ENCODE measurements at regions not wholly inside any gene's neighbourhood (a gene's known extent, or its start where the extent isn't known, plus 50 kb on each side); places are given as distances from the start of the nearest gene placed in this dataset.
"Not testable (repeated sequence)": the region's sequence is repeated elsewhere in the genome, so short reads cannot be mapped to it uniquely, and the experiment has no call there.

DNA sequence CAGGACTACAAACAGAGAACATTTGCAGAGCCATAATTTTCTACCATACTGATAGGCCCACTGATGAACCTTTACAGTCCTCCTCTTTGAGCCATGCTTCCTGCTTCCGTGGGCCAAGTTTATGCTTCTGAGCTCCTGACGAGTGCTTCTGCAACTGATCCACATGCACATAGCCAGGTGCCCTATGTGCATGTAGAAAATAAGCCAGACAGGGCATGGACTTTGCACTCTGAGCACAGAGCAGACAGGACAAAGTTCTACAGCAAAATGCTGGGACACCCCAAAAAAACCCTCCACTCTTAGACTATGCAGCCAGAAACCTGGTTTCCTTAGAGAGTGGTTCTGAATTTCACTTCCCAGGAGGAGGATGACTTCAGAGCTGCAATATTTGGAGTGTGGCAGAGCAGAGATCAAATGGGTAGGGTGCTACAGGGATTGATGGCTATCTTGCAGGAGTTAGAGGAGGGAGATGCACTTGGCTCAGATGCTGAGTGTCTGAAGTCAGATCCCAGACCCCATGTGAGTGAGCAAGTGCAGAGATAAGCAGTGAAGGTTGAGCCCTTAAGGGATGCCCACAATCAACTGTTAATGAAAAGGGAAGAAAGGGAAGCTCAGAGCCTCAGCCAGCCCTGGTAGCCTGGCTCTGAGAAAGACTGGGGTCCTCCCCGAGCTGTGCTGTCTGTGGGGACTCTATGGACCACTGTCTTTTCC, 230.9 kb downstream of the DUSP10 start:
- Mint-ChIP-seq H3K27ac (no peak overlapping the region), H3K36me3 (peaks cover 0 to 1% of the 10 kb centered on the region in 2 donors), H3K9me3 (no peaks in the 10 kb centered on the region)
- DNase-seq (ENCODE audit: low spot score in 2 of 2) (no peak), ATAC-seq (no peak)

DNA sequence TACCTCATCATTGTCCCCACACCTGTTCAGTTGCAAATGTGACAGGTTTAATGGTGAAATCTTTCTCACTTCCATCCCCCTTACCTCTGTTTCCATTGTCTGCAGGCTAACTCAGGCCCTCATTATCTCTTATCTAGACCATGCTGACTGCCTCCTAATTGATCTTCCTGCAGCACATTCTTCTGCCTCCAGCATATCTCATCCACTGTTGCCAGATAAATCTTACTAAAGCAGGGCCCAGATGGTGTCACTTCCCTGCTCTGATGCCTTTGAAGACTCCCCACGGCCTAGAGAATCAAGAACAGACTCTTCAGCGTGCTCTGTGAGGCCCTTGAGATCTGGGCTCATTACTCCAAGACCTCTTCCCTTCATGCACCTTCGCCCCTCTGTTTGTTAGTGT, 230.1 kb downstream of the DUSP10 start:
- no peak for DNase-seq (ENCODE audit: low spot score in 2 of 2)
- Mint-ChIP-seq H3K9me3 (no peaks in the 10 kb centered on the region), H3K36me3 (no peaks in the 10 kb centered on the region), H3K27ac (peak overlapping the region in 1 of 2 donors; percentile 41)
- no peak for ATAC-seq

DNA sequence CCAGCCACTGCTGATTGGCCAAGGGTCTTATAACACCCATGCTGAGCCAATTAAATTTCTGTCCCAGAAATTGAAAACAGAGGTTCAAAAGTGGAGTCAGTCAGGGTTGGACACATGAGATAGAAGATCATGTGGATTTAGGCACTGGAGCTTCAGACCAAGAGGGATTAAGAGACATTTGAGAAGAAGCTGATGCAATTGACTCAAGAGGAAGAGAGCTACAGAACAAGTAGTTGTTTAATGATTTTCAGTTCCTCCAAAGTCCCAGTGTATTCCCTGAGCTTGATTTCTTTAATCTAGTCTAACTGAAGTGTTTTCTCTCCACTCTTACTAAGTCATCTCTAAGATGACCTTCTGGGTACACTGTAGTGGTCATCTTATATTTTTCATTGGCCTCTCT, 227.1 kb downstream of the DUSP10 start:
- Mint-ChIP-seq H3K27ac (no peak overlapping the region), H3K36me3 (no peaks in the 10 kb centered on the region), H3K9me3 (no peaks in the 10 kb centered on the region)
- ATAC-seq (no peak), DNase-seq (ENCODE audit: low spot score in 2 of 2) (no peak)

DNA sequence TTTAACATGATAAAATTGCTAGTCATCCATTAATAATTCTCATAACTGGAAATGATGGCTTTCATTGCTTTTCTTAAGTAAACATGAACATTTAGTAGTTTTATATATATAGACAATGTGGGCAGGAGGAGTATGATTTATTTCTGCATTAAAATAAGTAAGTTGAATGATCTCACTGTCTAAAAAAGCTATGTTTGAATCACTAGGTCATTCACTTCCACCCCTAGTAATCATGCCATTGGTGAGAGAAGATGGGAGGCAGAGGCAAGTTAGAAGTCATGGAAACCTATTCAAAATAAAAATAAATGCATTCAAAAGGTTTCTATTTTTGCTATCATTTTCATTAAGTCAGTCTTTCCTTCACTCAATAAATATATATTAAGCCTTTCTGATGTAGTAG, 226.4 kb downstream of the DUSP10 start:
- no peaks in the 10 kb centered on the region for H3K9me3 Mint-ChIP-seq
- no peak for DNase-seq (ENCODE audit: low spot score in 2 of 2)
- H3K27ac Mint-ChIP-seq: no peak overlapping the region
- H3K36me3 Mint-ChIP-seq: no peaks in the 10 kb centered on the region
- no peak for ATAC-seq

DNA sequence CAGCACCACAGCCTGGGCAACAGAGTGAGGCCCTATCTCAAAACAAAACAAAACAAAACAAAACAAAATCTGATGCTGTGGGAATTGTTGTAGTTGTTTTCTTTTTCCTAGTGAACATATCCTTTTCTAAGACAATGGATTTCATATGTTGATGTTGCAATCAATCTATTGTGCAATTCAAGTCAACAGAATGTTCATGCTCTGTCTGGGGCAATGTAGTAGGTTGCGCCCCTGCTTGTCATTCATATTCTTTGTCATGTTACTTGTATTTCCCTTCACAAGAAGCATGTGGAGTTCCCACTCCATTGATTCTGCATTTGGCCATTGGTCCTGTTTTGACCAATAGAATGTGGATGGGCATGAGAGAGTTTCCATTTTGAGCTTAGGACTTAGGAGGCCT, 223.9 kb downstream of the DUSP10 start:
- Mint-ChIP-seq H3K36me3 (no peaks in the 10 kb centered on the region), H3K9me3 (peaks cover 0 to 5% of the 10 kb centered on the region in 2 donors), H3K27ac (no peak overlapping the region)
- DNase-seq (ENCODE audit: low spot score in 2 of 2) (no peak), ATAC-seq (no peak)

DNA sequence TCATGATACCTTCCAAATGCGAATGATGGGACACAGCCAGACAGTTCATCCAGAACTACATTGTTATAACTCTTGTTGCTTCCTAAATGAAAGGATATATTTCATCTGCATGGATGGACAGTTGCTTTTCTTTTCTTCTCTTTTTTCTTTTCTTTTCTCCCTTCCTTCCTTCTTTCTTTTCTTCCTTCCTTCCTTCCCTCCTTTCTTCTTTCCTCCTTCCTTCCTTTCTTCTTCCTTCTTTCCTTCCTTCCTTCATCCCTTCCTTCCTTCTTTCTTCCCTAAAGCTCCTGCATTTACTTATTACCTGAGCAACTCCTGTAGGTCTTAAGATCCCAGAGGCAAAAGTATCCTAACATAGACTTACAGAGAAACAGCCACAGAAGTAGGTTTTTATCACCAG, 221.6 kb downstream of the DUSP10 start:
- Mint-ChIP-seq H3K9me3 (peaks cover 0 to 5% of the 10 kb centered on the region in 2 donors), H3K27ac (no peak overlapping the region)

DNA sequence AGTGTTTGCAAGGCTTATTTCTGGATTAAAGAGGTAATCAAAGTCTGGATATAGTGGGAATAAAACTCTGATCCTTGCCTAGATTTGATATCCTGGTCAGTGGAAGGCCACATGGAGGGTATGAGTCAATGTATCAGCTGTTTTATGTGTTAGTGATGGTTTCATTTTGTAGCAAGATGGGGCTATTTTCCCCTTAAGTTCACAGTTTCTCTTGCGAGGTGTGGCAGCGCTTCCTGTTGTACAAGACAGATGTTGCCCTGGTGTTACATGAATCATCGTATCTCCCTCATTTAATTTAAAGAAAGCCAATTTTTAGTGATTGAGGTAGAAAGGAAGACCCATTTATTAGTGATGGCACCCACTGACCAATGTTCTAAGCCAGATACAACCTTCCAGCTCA, 220.2 kb downstream of the DUSP10 start:
- DNase-seq (ENCODE audit: low spot score in 2 of 2) (no peak), ATAC-seq (peak in 1 of 2 donors; percentile 34)
- no peaks in the 10 kb centered on the region for H3K36me3 Mint-ChIP-seq
- peak overlapping the region in 1 of 2 donors; percentile 41 for H3K27ac Mint-ChIP-seq
- peaks cover 0 to 5% of the 10 kb centered on the region in 2 donors for H3K9me3 Mint-ChIP-seq

More for the DNA sequence above, 221.6 kb downstream of the DUSP10 start:
- no peak for DNase-seq (ENCODE audit: low spot score in 2 of 2)
- H3K36me3 Mint-ChIP-seq: no peaks in the 10 kb centered on the region
- no peak for ATAC-seq

DNA sequence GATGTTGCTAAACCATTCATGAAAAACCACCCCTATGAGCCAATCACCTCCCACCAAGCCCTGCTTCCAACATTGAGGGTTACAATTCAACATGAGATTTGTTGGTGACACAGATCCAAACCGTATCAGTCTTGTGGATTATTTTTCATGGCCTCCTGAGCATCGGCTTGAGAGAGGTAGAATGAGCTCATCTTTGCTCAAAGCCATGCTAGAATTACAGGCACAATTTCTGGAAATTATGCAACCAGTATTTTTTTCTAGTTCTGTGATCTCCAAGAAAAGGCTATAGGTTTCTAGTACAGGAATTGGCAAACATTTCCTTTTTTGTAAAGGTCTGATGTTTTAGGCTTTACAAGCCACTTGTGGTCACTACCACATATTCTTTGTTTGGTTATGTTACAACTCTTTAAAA, 219.4 kb downstream of the DUSP10 start:
- Mint-ChIP-seq H3K9me3 (peaks cover 0 to 5% of the 10 kb centered on the region in 2 donors), H3K36me3 (no peaks in the 10 kb centered on the region), H3K27ac (no peak overlapping the region)
- ATAC-seq (peak; percentile 33 to 80), DNase-seq (ENCODE audit: low spot score in 2 of 2) (no peak)

DNA sequence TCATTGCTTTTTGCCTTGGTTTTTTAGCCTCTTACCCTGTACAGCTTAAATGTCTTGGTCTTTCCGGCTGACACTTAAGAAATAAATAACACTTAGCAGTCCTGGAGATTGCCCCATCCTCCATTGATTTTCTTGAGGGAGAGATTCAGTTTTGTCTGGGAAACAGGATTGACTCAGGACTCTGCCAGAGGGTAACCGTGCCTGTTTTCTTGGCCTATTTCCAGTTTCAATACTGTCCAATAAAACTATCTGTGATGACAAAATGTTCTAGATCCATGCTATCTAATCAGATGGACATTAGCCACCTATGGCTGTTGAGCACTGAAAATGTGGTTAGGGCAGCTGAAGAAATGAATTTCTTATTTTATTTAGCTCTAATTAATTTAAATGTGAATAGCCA, 216.1 kb downstream of the DUSP10 start:
- Mint-ChIP-seq H3K27ac (no peak overlapping the region), H3K36me3 (no peaks in the 10 kb centered on the region), H3K9me3 (peaks cover 0 to 5% of the 10 kb centered on the region in 2 donors)
- no peak for DNase-seq (ENCODE audit: low spot score in 2 of 2)
- ATAC-seq: no peak

DNA sequence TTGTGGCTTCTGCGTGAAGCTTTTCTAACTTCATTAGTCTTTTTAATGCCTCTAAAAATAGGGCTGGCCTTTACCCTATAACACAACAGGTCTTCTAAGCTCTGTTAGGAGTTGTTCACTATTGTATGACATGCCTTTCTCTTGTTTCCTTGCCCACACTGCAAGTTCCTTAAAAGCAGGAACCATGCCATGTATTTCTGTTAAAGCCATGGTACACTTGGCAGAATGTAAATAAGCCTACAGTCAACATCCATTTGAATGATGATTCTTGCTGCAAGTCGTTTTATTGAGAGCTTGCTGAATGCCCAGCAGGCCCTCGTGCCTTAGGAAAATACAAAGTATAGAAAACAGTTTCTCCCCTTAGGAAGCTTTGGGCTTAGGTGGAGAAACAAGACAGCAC, 214.6 kb downstream of the DUSP10 start:
- no peaks in the 10 kb centered on the region for H3K9me3 Mint-ChIP-seq
- H3K36me3 Mint-ChIP-seq: no peaks in the 10 kb centered on the region
- H3K27ac Mint-ChIP-seq: no peak overlapping the region
- DNase-seq (ENCODE audit: low spot score in 2 of 2): no peak
- no peak for ATAC-seq

DNA sequence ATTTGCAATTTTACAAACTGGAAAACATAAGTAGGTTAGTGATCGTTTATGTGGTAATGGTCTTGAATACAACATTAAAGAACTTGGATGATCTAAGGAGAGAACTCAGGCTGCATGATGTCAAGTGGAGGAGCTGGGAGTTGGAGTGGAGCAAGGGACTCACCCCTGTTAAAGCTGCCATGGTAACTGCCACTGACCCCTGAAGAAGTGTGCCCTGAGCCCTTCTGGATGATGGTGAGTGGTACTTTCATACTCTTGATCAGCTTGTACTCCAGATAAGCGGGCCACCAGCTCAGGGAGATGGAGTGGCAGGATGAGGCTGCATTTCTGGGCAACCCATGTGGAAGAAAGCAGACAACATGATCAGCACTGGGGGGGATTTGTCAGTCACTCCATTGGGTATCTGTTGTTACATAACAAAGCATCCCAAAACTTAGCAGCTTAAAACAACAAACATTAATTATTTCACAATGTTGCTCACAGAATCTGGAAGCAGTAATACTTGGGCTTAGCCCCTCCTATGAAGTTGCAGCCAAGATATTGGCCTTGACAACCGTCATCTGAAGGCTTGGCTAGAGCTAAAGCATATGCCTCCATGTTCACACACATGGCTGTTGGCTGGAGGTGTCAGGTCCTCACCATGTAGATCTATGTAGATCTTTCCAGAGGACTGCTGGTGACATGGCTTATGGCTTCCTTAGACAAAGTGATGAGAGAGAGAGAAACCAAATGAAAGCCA, 213.8 kb downstream of the DUSP10 start:
- H3K36me3 Mint-ChIP-seq: no peaks in the 10 kb centered on the region
- H3K9me3 Mint-ChIP-seq: no peaks in the 10 kb centered on the region
- ATAC-seq (no peak), DNase-seq (ENCODE audit: low spot score in 2 of 2) (no peak)
- no peak overlapping the region for H3K27ac Mint-ChIP-seq

DNA sequence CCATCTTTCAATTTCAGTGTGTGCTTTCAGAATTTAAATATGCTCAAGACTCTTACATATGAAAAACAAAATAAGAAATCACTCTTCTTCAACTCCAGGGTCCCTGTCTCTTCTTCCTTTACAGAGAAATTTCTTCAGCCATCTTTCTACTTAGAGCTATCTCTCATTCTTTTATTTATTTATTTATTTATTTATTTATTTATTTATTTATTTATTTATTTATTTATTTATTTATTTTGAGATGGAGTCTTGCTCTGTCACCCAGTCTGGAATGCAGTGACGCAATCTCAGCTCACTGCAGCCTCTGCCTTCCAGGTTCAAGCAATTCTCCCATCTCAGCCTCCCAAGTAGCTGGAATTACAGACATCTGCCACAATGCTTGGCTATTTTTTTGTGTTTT, 211.7 kb downstream of the DUSP10 start:
- not testable (repeated sequence) for H3K9me3 Mint-ChIP-seq, ATAC-seq

DNA sequence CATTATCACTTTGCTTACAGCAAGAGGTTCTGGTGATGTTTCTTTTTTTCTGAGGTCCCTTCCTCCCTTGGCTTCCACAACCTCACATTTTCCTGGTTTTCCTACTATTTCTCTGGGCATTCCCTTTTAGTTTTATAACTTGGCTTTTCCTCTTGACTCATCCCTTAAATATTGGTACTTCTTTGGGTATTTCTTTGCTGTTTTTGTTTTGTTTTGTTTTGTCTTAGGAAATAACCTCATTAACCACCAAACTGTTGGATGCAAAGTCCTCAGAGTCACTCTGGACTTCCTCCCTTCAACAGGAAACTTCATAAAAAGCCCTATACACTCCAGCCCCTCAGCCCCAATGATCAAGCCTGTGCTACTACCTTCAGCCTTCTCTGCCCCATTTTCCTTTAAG, 211.1 kb downstream of the DUSP10 start:
- DNase-seq (ENCODE audit: low spot score in 2 of 2) (no peak), ATAC-seq (no peak)
- Mint-ChIP-seq H3K9me3 (no peaks in the 10 kb centered on the region), H3K27ac (no peak overlapping the region), H3K36me3 (no peaks in the 10 kb centered on the region)

More for the DNA sequence above, 211.7 kb downstream of the DUSP10 start:
- not testable (repeated sequence) for DNase-seq (ENCODE audit: low spot score in 2 of 2); H3K36me3 Mint-ChIP-seq; H3K27ac Mint-ChIP-seq

DNA sequence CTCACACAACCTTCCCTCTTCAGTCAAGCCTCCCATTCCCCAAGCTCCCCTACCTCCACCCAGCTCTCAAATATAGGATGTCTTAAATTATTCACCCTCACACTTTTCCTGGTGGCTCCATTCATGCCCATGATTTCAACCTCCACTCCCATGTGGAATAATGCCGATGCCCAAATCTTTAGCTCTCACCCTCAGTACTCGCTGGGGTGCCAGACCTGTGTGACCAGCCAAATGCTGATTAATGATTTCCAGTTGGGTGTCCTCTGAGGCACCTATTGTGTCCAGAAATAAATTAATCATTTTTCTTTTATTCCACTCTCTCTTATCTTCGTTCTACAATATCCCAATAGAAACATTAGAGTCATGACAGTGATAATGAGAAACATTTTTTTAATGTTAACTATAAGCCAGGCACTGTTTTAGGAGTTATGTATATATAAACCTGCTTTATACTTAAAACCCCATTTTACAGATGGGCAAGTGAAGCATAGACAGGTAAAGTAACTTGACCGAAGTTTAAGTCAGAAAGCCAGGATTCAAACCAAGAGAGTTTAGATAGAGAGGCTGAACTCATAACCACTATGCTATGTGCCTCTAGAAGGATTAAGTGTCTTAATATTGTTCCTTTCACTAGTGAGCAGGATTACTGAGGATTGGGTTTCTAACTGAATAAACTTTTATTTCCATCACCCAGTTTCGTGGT, 209.7 kb downstream of the DUSP10 start:
- DNase-seq (ENCODE audit: low spot score in 2 of 2) (no peak), ATAC-seq (no peak)
- Mint-ChIP-seq H3K27ac (no peak overlapping the region), H3K9me3 (no peaks in the 10 kb centered on the region), H3K36me3 (no peaks in the 10 kb centered on the region)

DNA sequence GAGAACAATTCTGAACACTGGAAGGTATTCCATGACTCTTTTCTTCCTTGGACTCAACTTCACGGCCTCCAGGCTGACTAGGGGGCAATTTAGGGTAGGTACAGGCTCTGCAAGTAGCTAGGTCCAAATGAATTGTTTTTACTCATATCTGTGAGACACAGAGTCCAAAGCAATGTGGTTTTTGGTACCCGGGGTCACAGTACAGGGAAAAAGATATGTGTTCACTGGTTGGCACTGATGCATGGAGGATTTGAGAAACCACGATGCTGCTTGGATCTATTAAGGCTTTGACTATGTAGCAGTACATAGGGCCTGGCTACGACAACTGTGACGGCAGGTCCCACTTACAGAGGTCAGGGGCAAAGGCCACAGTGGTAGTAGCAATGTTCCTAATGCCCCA, 200.6 kb downstream of the DUSP10 start:
- no peak for ATAC-seq
- no peak for DNase-seq (ENCODE audit: low spot score in 2 of 2)

DNA sequence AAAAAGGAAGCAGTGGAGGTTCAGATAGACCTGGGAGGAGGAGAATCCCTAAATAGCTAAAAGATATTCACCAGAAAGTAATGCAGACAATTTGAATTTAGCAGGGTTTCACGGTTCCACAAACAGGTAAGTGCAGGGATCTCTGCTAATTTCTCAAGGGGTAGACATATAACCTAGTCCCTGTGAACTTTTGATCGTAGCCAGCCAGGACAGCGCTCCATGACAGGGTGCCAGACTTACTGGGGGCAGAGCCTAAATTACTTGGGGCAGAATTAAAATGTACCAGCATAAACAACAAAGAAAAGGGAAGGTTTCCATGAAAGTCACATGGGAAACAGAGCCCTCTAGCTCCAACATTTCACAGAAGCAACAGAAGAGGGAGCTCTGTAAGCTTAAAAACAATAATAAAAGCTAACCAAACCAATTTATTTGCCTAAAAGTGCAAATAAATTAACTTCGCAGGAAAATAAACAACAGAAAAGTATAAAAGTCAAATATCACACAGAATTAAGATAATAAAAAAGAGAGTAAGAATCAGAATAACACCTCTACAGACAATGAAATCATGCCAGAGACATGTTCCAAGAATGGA, 198.3 kb downstream of the DUSP10 start:
- H3K36me3 Mint-ChIP-seq: no peaks in the 10 kb centered on the region
- no peaks in the 10 kb centered on the region for H3K9me3 Mint-ChIP-seq
- no peak for ATAC-seq
- H3K27ac Mint-ChIP-seq: no peak overlapping the region
- DNase-seq (ENCODE audit: low spot score in 2 of 2): no peak

More for the DNA sequence above, 200.6 kb downstream of the DUSP10 start:
- Mint-ChIP-seq H3K36me3 (no peaks in the 10 kb centered on the region), H3K27ac (no peak overlapping the region), H3K9me3 (no peaks in the 10 kb centered on the region)

DNA sequence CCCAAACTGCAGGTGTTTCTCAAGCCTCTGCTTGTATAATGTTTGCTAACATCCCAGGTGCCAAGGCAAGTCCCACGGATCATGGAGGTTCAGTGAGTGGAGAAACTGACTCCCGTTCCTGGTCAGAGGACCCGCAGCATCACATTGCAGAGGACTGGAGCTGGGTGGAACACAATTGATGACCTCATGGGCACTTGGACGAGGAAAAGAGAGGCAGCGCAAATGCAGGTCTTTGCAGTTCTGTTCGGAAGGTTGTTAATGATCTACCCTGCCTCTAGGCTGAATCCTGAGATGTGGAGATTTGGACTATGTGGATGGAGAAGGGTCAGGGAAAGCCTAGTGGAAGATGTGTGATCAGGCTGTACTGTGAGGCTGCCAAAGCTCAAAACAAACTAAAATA, 192.9 kb downstream of the DUSP10 start:
- DNase-seq (ENCODE audit: low spot score in 2 of 2) (no peak), ATAC-seq (no peak)
- H3K36me3 Mint-ChIP-seq: no peaks in the 10 kb centered on the region
- no peak overlapping the region for H3K27ac Mint-ChIP-seq
- H3K9me3 Mint-ChIP-seq: no peaks in the 10 kb centered on the region
